DOHH2 (cell line): ENCODE measurements at regions not wholly inside any gene's neighbourhood (a gene's known extent, or its start where the extent isn't known, plus 50 kb on each side); places are given as distances from the start of the nearest gene placed in this dataset.

Experiments used
- H3F3A ChIP-seq: fragments of 200-600 bp; sonication (generic), shearing (Covaris generic); 2 replicates; pipeline ENCODE4 v1.6.0; 2016; ENCODE audit warnings: antibody characterized with exemption, mild to moderate bottlenecking; ENCODE audit not compliant: control insufficient read depth, insufficient read depth
- H3K27ac ChIP-seq: fragments of 200-600 bp; sonication (generic); 2 replicates; pipeline ENCODE4 v1.5.1; 2014; ENCODE audit warnings: low read depth, mild to moderate bottlenecking, low read length, moderate library complexity
- H3K27me3 ChIP-seq: fragments of 200-600 bp; sonication (generic); 2 replicates; pipeline ENCODE4 v1.6.1; 2014; ENCODE audit warnings: mild to moderate bottlenecking, low read length, mixed read lengths; ENCODE audit not compliant: control insufficient read depth
- H3K36me3 ChIP-seq: fragments of 200-600 bp; sonication (generic); 2 replicates; pipeline ENCODE4 v1.6.1; 2014; ENCODE audit warnings: mild to moderate bottlenecking, low read length, moderate library complexity, mixed read lengths; ENCODE audit not compliant: control insufficient read depth
- H3K4me1 ChIP-seq: fragments of 200-600 bp; sonication (generic); 2 replicates; pipeline ENCODE4 v1.6.1; 2014; ENCODE audit warnings: mild to moderate bottlenecking, low read length, mixed read lengths; ENCODE audit not compliant: control insufficient read depth
- H3K4me2 ChIP-seq: fragments of 200-600 bp; sonication (generic); 2 replicates; pipeline ENCODE4 v1.6.0; 2014; ENCODE audit warnings: mild to moderate bottlenecking, low read length, moderate library complexity
- H3K4me3 ChIP-seq: fragments of 200-600 bp; sonication (generic); 2 replicates; pipeline ENCODE4 v1.5.1; 2014; ENCODE audit warnings: mild to moderate bottlenecking, low read length, mixed read lengths
- H3K79me2 ChIP-seq: fragments of 200-600 bp; sonication (generic); 2 replicates; pipeline ENCODE4 v1.6.1; 2014; ENCODE audit warnings: mild to moderate bottlenecking, low read length, mixed read lengths; ENCODE audit not compliant: control insufficient read depth
- H3K9me2 ChIP-seq: fragments of 200-600 bp; sonication (generic); replicated peaks from 2 replicates; pipeline ENCODE4 v1.6.1; 2014; ENCODE audit warnings: mild to moderate bottlenecking, low read length, mixed read lengths; ENCODE audit not compliant: control insufficient read depth
- H3K9me3 ChIP-seq: fragments of 200-600 bp; sonication (generic); 2 replicates; pipeline ENCODE4 v1.6.1; 2014; ENCODE audit warnings: antibody characterized with exemption, low read length, mixed read lengths; ENCODE audit not compliant: control insufficient read depth, insufficient read depth
- H4K20me1 ChIP-seq: fragments of 200-600 bp; sonication (generic); 2 replicates; pipeline ENCODE4 v1.6.0; 2014; ENCODE audit warnings: low read depth, mild to moderate bottlenecking, antibody characterized with exemption, low read length, moderate library complexity; ENCODE audit not compliant: control insufficient read depth, insufficient read depth
- CTCF ChIP-seq: fragments of 200-600 bp; sonication (generic); IDR thresholded peaks from one replicate; pipeline ENCODE4 v1.5.1; 2014; ENCODE audit warnings: antibody characterized with exemption, mild to moderate bottlenecking, low read depth, low read length; ENCODE audit not compliant: poor library complexity, severe bottlenecking
- EZH2phosphoT487 ChIP-seq: fragments of 200-600 bp; sonication (generic); IDR thresholded peaks from 2 replicates; pipeline ENCODE4 v1.6.1; 2017; ENCODE audit warnings: borderline replicate concordance, mild to moderate bottlenecking, antibody characterized with exemption, low read length, moderate library complexity, mixed read lengths

GRCh38 chr12:107581619-107582015 is 104.0 kb upstream of the PWP1 start:
- Histone ChIP-seq H3K9me2 (no peaks in the 10 kb centered on the region), H4K20me1 (no peaks in the 10 kb centered on the region), H3K27ac (no peak overlapping the region), H3K4me3 (no peak overlapping the region), H3K9me3 (no peaks in the 10 kb centered on the region), H3K36me3 (no peaks in the 10 kb centered on the region), H3K27me3 (peaks cover 4% of the 10 kb centered on the region; the same call in 1 of the 2 replicates), H3K4me2 (no peak overlapping the region), H3F3A (no peaks in the 10 kb centered on the region), H3K4me1 (no peaks in the 10 kb centered on the region), H3K79me2 (no peaks in the 10 kb centered on the region)
- TF ChIP-seq EZH2phosphoT487, result no peak
- TF ChIP-seq CTCF, result no peak

- no peaks in the 10 kb centered on the region for H4K20me1 ChIP-seq
- H3K27me3 ChIP-seq, result peaks cover 4% of the 10 kb centered on the region; the same call in 1 of the 2 replicates
- H3F3A ChIP-seq, result no peaks in the 10 kb centered on the region
- H3K9me3 ChIP-seq, result no peaks in the 10 kb centered on the region
- no peaks in the 10 kb centered on the region for H3K79me2 ChIP-seq
- no peaks in the 10 kb centered on the region for H3K4me1 ChIP-seq
- H3K9me2 ChIP-seq, result no peaks in the 10 kb centered on the region
- no peak for TF ChIP-seq CTCF
- TF ChIP-seq EZH2phosphoT487, result no peak
- H3K4me2 ChIP-seq, result no peak overlapping the region
- H3K4me3 ChIP-seq, result no peak overlapping the region
- no peak overlapping the region for H3K27ac ChIP-seq
- H3K36me3 ChIP-seq, result no peaks in the 10 kb centered on the region
Observed at GRCh38 chr12:107583551-107583950, 102.0 kb upstream of the PWP1 start.

- Histone ChIP-seq H3K27ac (no peak overlapping the region), H3K4me1 (no peaks in the 10 kb centered on the region), H4K20me1 (no peaks in the 10 kb centered on the region), H3K36me3 (no peaks in the 10 kb centered on the region), H3K27me3 (peaks cover 4% of the 10 kb centered on the region; the same call in 1 of the 2 replicates), H3K4me3 (no peak overlapping the region), H3F3A (no peaks in the 10 kb centered on the region), H3K9me2 (no peaks in the 10 kb centered on the region), H3K79me2 (no peaks in the 10 kb centered on the region), H3K4me2 (no peak overlapping the region), H3K9me3 (no peaks in the 10 kb centered on the region)
- TF ChIP-seq CTCF, result no peak
- no peak for TF ChIP-seq EZH2phosphoT487
Observed at GRCh38 chr12:107584563-107584962, 101.0 kb upstream of the PWP1 start.
